Stimulated activated CD8-positive, alpha-beta memory T cell treated with anti-CD3 and anti-CD28 coated beads, Interleukin-7, amount 100 ng/mL, for 48 hours (primary cell): ENCODE measurements at regions not wholly inside any gene's neighbourhood (a gene's known extent, or its start where the extent isn't known, plus 50 kb on each side); places are given as distances from the start of the nearest gene placed in this dataset.
"Not testable (repeated sequence)": the region's sequence is repeated elsewhere in the genome, so short reads cannot be mapped to it uniquely, and the experiment has no call there.

Experiments used
- DNase-seq, 2 donors: peaks; one replicate each; pipeline ENCODE4 v3.0.0-alpha.2; 2020; ENCODE audit warnings: low read depth in 1 of 2; ENCODE audit errors: extremely low read depth in 1 of 2

GRCh38 chr20:52098186-52098585 lies 93.4 kb downstream of the ZFP64 start:
- DNase-seq, result no peak

- no peak for DNase-seq
These were observed 95.5 kb downstream of the ZFP64 start for GRCh38 chr20:52096117-52096516.

- no peak for DNase-seq
These were observed 96.9 kb downstream of the ZFP64 start for GRCh38 chr20:52094693-52095092.

GRCh38 chr20:52093575-52093974 lies 98.0 kb downstream of the ZFP64 start:
- DNase-seq, result no peak

- no peak for DNase-seq
These were observed 101.5 kb downstream of the ZFP64 start for GRCh38 chr20:52090035-52090434.

- DNase-seq, result no peak
These were observed 104.1 kb downstream of the ZFP64 start for GRCh38 chr20:52087471-52087870.

- DNase-seq, result no peak
These were observed 104.7 kb downstream of the ZFP64 start for GRCh38 chr20:52086878-52087277.

GRCh38 chr20:52084727-52085126 lies 106.9 kb downstream of the ZFP64 start:
- DNase-seq, result no peak

GRCh38 chr20:52083627-52084232 lies 107.8 kb downstream of the ZFP64 start:
- DNase-seq, result no peak

- DNase-seq, result no peak
These were observed 109.0 kb downstream of the ZFP64 start for GRCh38 chr20:52082612-52083011.

GRCh38 chr20:52081791-52082190 lies 109.8 kb downstream of the ZFP64 start:
- no peak for DNase-seq

- DNase-seq, result no peak
These were observed 110.5 kb downstream of the ZFP64 start for GRCh38 chr20:52081066-52081465.

- DNase-seq, result no peak
These were observed 113.3 kb downstream of the ZFP64 start for GRCh38 chr20:52078289-52078688.

GRCh38 chr20:52076164-52076563 lies 115.4 kb downstream of the ZFP64 start:
- no peak for DNase-seq

GRCh38 chr20:52075400-52075799 lies 116.2 kb downstream of the ZFP64 start:
- DNase-seq, result no peak

GRCh38 chr20:52071136-52071535 lies 120.4 kb downstream of the ZFP64 start:
- no peak for DNase-seq

GRCh38 chr20:52064931-52065330 lies 126.6 kb downstream of the ZFP64 start:
- DNase-seq, result no peak

GRCh38 chr20:52062452-52063209 lies 128.9 kb downstream of the ZFP64 start:
- no peak for DNase-seq

- no peak for DNase-seq
These were observed 130.5 kb downstream of the ZFP64 start for GRCh38 chr20:52060794-52061714.

- DNase-seq, result not testable (repeated sequence)
These were observed 134.4 kb downstream of the ZFP64 start for GRCh38 chr20:52057133-52057532.

- no peak for DNase-seq
These were observed 135.1 kb downstream of the ZFP64 start for GRCh38 chr20:52056203-52057062.
